ENCODE measurements at regions not wholly inside any gene's neighbourhood (a gene's known extent, or its start where the extent isn't known, plus 50 kb on each side); places are given as distances from the start of the nearest gene placed in this dataset.
A peak's percentile ranks its signal among the peaks of the same experiment; 100 is the strongest.
"Not testable (repeated sequence)": the region's sequence is repeated elsewhere in the genome, so short reads cannot be mapped to it uniquely, and the experiment has no call there.

DNA sequence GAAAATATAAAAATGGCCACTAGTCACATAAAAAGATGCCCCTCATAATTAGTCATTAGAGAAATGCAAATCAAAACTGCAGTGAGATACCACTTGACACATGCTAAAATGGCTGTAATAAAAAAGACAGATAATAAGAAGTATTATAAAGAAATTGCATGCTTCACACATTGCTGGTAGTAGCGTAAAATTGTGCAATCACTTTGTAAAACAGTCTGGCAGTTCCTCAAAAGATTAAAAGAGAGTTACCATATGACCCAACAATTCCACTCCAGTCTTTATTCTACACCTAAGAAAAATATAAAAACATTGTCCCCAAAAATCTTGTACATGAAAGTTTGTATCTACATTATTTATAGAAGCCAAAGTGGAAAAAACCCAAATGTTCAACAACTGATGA lies 170.6 kb upstream of the FIGN start:
- H3K4me3 ChIP-seq = no peak overlapping the region
- no peak for DNase-seq (ENCODE audit: low spot score)
- no peak overlapping the region for H3K27ac ChIP-seq
- TF ChIP-seq, protein P1, sequence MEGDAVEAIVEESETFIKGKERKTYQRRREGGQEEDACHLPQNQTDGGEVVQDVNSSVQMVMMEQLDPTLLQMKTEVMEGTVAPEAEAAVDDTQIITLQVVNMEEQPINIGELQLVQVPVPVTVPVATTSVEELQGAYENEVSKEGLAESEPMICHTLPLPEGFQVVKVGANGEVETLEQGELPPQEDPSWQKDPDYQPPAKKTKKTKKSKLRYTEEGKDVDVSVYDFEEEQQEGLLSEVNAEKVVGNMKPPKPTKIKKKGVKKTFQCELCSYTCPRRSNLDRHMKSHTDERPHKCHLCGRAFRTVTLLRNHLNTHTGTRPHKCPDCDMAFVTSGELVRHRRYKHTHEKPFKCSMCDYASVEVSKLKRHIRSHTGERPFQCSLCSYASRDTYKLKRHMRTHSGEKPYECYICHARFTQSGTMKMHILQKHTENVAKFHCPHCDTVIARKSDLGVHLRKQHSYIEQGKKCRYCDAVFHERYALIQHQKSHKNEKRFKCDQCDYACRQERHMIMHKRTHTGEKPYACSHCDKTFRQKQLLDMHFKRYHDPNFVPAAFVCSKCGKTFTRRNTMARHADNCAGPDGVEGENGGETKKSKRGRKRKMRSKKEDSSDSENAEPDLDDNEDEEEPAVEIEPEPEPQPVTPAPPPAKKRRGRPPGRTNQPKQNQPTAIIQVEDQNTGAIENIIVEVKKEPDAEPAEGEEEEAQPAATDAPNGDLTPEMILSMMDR (IDR thresholded peaks at IDR 0.05) = no peak

DNA sequence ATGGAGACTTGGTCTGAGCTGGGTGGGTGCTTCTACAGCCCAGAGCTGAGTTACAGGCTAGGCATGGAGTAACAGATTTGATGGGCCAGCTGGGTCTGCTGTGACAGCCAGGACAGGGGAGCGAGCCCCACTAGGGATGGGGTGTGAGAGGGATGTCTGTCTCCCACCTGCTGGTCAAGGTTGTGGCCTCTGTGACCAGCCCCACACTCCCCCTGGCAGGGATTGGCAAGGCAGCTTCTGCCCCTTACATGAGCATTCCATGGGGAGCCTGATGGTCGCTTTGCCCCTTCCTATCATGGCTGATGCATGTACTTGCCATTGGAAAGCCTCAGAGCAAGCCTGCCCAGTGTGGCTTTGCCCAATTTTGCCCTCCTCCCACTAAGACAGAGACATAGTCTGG lies 162.0 kb upstream of the FIGN start:
- TF ChIP-seq, protein P1 (IDR thresholded peaks at IDR 0.05) = no peak
- no peak for DNase-seq (ENCODE audit: low spot score)
- Histone ChIP-seq H3K4me3 (no peak overlapping the region), H3K27ac (no peak overlapping the region)

GRCh38 chr2:163893444-163893843 lies 157.6 kb upstream of the FIGN start:
- H3K27ac ChIP-seq; H3K4me3 ChIP-seq; DNase-seq (ENCODE audit: low spot score): not testable (repeated sequence)

DNA sequence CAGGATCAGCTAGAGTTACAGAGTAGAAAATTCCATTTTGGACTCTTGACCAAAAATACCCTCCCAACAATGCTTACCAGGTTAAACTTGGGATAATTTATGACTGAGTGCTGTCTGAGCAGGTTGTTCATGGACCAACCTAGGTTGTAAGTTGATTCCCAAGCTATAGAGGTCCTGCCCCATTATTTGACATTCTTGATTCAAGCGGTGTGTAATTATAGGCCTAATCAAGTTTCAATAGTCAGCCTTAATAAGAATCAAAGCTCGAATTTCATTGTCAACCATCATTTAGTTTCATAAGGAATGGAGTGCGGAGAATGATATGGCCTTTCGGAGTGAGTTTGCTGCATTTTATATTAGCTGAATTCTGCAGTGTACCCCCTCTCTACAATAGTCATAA lies 152.8 kb upstream of the FIGN start:
- no peak overlapping the region for H3K4me3 ChIP-seq
- H3K27ac ChIP-seq = no peak overlapping the region
- no peak for DNase-seq (ENCODE audit: low spot score)
- TF ChIP-seq, protein P1 (IDR thresholded peaks at IDR 0.05) = no peak

GRCh38 chr2:163887182-163887581 lies 151.4 kb upstream of the FIGN start:
- TF ChIP-seq, protein P1 (IDR thresholded peaks at IDR 0.05) = no peak
- Histone ChIP-seq H3K27ac (no peak overlapping the region), H3K4me3 (no peak overlapping the region)
- no peak for DNase-seq (ENCODE audit: low spot score)

DNA sequence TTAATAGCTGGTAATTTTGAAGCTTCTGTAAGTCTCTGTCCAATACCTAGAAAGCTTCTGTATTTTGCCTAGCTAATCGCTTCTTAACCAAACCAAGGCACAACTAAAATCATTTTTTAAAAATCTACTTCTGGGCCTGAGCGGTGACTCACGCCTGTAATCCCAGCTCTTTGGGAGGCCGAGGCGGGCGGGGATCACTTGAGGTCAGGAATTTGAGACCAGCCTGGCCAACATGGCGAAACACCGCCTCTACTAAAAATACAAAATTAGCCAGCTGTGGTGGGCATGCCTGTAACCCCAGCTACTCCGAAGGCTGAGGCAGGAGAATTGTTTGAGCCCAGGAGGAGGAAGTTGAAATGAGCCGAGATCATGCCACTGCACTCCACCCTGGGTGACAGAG lies 148.6 kb upstream of the FIGN start:
- no peak for DNase-seq (ENCODE audit: low spot score)
- Histone ChIP-seq H3K4me3 (no peak overlapping the region), H3K27ac (no peak overlapping the region)
- TF ChIP-seq, protein P1 (IDR thresholded peaks at IDR 0.05) = no peak

- DNase-seq (ENCODE audit: low spot score) = no peak
- Histone ChIP-seq H3K27ac (no peak overlapping the region), H3K4me3 (no peak overlapping the region)
- TF ChIP-seq, protein P1 (IDR thresholded peaks at IDR 0.05) = no peak
Measured at GRCh38 chr2:163878718-163879117, 142.9 kb upstream of the FIGN start.

DNA sequence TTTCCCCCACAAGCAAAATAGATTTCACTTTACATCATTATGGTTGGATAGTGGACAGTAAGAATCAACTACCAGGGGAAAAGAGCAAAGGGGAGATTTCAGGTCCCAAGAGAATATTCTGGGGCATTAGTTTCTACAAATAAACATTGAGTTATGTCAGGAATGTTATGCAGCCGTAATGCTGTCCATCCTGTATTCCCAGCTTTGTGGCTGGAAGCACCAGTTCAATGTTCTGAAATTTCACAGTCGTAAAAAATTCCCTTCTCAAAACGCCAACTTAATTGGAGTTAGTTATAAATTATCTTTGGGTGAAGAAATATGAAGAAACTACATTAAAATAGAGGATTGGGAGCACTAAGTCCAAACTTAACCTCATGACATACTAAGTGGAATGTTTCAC lies 141.5 kb upstream of the FIGN start:
- DNase-seq (ENCODE audit: low spot score) = no peak
- peak overlapping the region; percentile 54 for H3K4me3 ChIP-seq
- TF ChIP-seq, protein P1 (IDR thresholded peaks at IDR 0.05) = no peak
- H3K27ac ChIP-seq = peak overlapping the region in 1 of 2 donors; percentile 70

Measured in coronary artery (tissue), 2 donors.